Adrenal gland (tissue), 5 donors: ENCODE measurements at regions not wholly inside any gene's neighbourhood (a gene's known extent, or its start where the extent isn't known, plus 50 kb on each side); places are given as distances from the start of the nearest gene placed in this dataset.

Experiments used
- POLR2A ChIP-seq, 2 donors: fragments of 450-650 bp; IDR thresholded peaks; one replicate each; pipeline ENCODE4 v1.6.1; 2017; ENCODE audit warnings: antibody characterized with exemption in 2 of 2, mild to moderate bottlenecking in 2 of 2, moderate library complexity in 1 of 2
- TF ChIP-seq, protein P1 (sequence below), 6 experiments: fragments of 450-650 bp in 4 of 6; fragments of 200-600 bp in 2 of 6; sonication (generic) in 1 of 6; IDR thresholded peaks; 1 replicate in 5 of 6; 2 replicates in 1 of 6; pipeline versions ENCODE4 v1.5.1 to v1.8.0; 2016 to 2021; ENCODE audit warnings: antibody characterized with exemption in 6 of 6, mild to moderate bottlenecking in 2 of 6, moderate library complexity in 1 of 6
- donor health status: DM: no; HTN: no; CAD: no.

- TF ChIP-seq POLR2A (IDR thresholded peaks at IDR 0.05) = no peak
- TF ChIP-seq, protein P1, sequence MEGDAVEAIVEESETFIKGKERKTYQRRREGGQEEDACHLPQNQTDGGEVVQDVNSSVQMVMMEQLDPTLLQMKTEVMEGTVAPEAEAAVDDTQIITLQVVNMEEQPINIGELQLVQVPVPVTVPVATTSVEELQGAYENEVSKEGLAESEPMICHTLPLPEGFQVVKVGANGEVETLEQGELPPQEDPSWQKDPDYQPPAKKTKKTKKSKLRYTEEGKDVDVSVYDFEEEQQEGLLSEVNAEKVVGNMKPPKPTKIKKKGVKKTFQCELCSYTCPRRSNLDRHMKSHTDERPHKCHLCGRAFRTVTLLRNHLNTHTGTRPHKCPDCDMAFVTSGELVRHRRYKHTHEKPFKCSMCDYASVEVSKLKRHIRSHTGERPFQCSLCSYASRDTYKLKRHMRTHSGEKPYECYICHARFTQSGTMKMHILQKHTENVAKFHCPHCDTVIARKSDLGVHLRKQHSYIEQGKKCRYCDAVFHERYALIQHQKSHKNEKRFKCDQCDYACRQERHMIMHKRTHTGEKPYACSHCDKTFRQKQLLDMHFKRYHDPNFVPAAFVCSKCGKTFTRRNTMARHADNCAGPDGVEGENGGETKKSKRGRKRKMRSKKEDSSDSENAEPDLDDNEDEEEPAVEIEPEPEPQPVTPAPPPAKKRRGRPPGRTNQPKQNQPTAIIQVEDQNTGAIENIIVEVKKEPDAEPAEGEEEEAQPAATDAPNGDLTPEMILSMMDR (IDR thresholded peaks at IDR 0.05) = no peak
These were observed 408.2 kb upstream of the HS6ST1 start for GRCh38 chr2:128726911-128727310.
